Kidney glomerular epithelial cell (primary cell): ENCODE measurements at regions not wholly inside any gene's neighbourhood (a gene's known extent, or its start where the extent isn't known, plus 50 kb on each side); places are given as distances from the start of the nearest gene placed in this dataset.

ENCODE experiments used
- DNase-seq: peaks from one replicate; lab custom pipeline; 2025; lab: John Stamatoyannopoulos, UW

DNA sequence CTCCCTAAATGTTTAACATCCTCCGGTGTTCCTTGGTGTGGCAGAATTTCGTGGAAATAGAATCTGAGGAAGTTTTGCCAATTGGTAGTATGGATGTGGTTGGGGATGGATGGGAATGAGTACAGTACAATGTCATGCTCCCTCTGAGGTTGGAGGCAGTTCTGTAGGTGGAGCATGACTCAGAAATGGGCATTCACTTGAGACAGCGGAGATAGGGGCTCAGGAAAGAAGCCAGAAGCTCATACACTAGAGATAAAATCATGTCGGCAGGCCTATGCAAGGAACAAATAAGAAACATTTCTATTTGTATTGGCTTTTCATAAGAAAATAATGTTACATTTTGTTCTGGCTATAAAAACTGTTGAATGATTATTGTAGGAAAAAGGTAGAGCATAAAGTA, 196.0 kb downstream of the URB2 start:
- DNase-seq: no peak

GRCh38 chr1:229825042-229825441, 199.0 kb downstream of the URB2 start:
- DNase-seq: no peak

DNA sequence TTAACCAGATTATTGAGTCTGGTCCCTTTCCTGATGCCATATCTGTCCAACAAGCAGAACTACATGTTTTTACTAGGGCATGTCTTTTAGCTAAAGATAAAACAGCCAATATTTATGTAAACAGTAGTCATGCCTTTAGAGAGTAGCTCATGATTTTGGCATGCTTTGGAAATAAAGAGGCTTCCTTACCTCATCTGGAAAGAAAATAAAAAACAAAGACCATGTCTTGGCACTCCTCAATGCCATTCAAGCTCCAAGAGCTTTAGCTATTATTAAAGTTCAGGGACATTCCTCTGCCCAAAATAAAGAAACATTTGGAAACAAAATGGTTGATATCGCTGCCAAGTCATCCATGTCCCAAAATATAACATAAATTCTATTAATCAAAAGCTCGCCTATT, 202.4 kb downstream of the URB2 start:
- DNase-seq: no peak

- DNase-seq: no peak
Measured at GRCh38 chr1:229832695-229833094, 206.6 kb downstream of the URB2 start.

DNA sequence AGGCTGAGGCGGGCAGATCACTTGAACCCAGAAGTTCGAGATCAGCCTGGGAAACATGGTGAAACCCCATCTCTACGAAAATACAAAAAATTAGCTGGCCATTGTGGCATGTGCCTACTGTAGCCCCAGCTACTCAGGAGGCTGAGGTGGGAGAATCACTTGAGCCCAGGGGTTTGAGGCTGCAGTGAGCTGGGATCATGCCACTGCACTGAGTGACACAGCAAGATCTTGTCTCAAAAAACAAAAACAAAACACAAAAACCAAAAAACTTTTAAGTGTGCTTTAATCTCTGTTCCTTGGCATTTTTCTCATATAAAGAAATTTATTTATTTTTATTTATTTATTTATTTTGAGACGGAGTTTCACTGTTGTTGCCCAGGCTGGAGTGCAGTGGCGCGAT, 208.2 kb downstream of the URB2 start:
- no peak for DNase-seq

DNA sequence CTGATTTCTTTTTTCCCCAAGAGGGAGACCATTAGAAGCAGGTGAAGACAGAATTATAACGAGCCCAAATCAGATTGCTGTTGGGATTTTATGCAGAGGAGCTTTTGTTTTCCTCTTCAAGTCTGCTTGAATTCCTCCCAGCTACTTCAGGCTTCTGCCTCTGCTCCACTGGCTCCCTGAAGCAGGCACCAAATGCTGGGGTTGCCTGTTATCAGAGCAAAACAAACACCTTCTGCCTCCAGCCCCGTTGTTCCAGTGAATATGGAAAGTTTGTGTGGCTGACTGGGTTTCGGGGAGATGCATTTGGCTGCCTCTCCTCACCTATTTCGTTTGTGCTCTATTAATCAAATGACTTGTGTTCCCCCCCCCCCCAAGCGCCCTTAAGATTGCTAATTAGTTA, 209.2 kb downstream of the URB2 start:
- no peak for DNase-seq

GRCh38 chr1:229836324-229836723, 210.3 kb downstream of the URB2 start:
- no peak for DNase-seq

DNA sequence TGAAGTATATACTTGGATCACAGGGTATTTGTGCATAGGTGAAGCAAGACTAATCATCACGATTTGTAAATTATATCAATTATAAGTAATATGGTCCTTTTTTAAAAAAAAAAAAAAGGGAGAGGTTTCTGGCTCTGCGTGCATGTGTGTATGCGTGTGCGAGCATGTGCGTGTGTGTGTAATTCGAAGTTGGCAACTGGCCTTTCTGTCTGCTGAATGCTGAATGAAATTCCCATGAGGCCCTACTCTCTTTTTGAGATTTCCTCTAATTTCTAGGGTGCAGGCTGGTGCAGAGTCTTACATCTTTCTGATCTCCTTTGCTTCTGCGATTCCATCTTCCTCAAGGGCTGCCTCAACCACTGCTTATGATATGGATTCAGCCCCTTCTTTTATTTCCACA, 212.2 kb downstream of the URB2 start:
- no peak for DNase-seq

- no peak for DNase-seq
Measured at GRCh38 chr1:229839800-229840199, 213.8 kb downstream of the URB2 start.

DNA sequence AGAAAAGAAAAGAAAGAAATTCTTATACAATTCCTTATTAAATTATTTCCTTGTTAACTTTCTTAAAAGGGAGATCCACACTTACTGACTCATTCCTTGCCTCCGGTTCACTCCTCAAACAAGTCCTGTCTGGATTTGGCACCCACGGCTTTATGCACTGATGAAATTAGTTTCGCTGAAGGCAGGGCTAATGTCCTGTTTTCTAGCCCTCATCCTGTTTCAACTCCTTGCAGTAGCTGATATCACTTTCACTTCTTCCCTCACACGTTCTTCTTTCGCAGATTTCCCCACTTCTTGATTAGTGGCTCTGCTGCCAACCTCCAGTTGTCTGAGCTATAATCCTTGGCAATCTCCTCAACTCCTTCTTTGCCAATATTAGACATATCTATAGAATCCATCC, 215.2 kb downstream of the URB2 start:
- DNase-seq: no peak

GRCh38 chr1:229842302-229843255, 216.5 kb downstream of the URB2 start:
- DNase-seq: no peak

DNA sequence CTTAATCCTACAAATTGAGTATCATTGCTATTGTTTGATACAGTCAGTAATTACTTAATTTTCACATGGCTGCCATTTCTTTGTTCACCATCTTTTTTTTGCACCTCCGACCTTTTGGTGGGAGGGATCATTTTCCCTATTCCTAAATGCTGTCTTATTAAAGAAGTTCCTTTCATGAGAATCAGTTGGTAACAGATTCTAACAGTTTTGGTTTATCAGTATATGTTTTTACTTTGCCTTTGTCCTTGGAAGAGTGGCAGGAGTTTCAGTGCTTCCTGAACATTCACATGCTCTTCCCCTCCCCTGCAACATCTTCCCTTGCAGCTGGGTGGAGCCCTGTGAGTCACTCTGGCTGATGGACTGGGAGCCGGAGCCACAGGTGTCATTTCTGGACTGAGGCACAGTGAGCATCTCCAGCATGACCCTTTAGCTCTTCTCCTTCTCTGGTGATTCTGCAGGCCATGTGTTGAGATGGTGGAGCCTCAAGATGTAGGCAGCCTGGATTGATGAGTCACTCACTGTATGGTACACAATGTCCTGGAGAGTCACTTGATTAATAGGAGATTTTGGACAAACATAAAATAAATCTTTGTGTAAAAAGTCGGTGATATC, 217.7 kb downstream of the URB2 start:
- no peak for DNase-seq

GRCh38 chr1:229844675-229845074, 218.6 kb downstream of the URB2 start:
- DNase-seq: no peak

DNA sequence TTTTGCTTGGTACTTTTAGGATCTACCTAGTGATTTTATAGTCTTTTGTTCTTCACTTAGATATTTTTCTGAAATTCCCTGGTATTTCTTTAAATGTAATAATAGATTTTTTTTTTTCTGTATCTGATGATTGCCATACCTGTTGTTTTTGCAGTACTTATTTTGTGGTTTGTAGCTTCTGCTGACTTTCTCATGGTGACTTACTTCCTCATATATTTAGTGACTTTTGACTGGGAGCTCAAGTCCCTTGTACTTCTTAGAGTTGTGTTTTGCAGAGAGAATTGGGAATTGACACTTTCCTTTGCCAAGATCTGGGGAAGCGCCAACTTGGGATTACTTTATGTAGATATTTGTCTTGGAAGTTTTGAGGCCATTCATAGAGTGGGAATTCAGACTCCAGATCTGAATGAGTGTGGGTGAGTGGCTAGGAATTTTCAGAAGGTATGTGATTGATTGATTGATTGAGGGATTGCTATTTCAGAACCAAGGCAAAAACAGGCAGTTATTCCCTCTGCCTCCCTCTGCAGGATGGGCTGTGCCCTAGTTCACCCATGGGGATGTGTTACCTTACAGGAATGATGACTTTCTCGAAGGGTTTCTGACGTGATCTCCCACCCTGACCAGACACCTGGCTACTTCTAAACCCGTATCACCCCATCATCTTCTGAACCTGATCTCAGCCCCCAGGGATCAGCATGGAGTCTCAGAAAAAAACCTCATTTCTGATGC, 219.5 kb downstream of the URB2 start:
- DNase-seq: no peak

- DNase-seq: no peak
Measured at GRCh38 chr1:229846351-229846750, 220.3 kb downstream of the URB2 start.

DNA sequence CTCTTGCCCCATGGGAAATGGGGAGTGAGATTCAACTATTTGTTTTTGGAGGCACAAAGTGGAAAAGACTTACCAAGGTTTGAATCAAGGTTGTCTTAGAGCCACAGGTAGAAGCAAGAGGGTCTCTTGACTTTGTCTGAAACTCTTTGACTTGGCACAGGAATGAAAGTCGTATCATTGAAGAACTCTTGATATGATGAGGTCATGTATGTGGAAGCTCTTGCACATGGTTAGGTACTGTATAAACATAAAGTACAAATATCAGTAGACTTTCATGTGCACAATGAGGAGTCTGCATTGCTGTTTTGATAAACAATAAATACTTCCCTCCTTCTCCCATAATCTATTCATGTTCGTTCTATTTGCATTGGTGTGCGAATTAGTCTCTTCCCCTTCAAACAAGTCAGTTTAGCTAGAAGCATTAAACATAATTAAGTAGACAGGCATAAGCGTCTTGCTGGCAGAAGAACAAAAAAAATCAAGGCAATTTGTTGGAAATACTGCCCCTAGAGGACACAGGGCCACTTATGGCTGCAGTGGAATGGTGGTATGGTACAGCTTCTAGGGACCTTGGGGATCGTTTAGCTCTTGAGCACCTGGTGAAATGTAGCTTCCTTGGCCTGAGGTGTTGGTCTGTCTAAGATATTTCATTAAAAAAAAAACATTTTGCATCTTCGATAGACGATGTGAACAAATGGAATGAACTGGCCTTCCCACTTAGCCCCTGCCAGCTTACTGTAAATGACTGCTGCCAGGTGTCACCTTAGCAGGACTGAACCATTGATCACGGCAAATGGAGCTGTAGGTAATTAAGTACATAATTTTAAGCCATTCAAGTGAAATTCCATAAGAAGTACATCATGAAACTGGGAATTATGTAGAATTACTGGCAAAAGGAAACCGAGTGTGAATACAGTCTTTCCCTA, 218.0 kb upstream of the GALNT2 start:
- DNase-seq: no peak

DNA sequence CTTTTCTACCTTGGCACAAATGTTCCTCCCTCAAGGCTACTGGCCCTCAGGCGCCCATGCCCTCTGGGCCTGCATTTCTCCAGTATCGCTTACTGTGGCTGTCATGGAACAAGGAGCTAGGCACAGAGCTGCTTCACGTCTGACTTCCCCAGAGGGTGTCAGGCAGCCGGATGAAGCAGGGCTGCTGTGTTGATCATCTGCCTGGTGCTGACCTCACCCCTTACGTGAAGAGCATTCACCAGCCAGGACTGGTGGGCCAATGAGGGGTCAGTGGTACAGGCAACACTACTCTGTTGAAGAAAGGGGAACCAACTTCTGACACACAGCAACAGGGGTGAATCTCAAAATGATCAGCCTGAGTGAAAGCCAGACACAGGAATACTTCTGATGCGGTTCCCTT, 215.5 kb upstream of the GALNT2 start:
- DNase-seq: no peak

- no peak for DNase-seq
Measured at GRCh38 chr1:229853751-229854150, 213.3 kb upstream of the GALNT2 start.

- no peak for DNase-seq
Measured at GRCh38 chr1:229854620-229855019, 212.4 kb upstream of the GALNT2 start.

DNA sequence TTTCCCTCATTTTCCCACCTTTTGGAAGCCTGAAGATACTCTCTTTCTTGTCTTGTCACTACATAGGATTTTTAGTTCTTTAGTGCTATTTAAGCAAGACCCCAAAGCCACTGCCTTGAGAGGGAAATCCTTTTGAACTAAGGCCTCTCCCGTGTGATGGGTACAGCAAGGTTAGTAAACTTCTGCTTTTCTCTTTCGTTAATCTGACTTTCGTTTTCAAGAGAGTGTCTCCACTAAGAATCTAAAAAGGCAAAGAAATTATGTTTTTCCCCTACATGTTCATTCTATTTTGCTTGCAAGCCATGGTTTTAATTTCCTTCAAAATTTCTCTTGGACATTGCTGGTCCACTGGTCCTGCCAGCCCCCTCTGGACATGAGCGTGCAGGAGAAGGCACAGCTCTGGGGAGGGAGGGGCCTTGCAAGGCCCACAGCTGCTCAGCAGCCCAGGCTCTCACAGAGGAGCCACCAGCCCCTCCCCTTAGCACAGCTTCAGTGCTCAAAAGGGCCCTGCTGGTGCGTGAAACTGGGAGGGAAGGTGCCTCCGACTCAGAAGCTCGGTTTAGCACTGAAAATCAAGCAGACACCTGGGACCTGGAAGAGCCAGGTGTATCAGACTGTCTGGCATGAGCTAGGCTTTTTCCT, 210.9 kb upstream of the GALNT2 start:
- DNase-seq: no peak

DNA sequence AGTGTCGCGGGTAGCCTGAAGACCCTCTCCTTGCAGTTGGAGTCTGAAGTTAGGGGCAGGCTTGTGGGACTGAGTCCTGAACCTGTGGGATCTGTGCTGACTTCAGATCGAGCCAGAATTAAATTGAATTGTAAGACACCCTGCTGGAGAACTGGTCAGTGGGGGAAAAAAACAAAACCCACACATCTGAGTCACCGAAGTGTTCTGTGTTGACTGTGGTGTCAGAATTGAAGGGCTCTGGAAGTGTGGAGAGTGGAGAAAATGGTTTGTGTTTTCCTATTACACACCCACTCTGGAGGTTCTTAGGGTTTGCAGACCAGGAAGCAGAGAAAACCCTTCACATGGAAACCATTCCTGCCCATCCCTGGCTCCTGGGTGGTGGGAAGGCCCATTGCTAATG, 209.5 kb upstream of the GALNT2 start:
- no peak for DNase-seq
